ENCODE measurements at regions not wholly inside any gene's neighbourhood (a gene's known extent, or its start where the extent isn't known, plus 50 kb on each side); places are given as distances from the start of the nearest gene placed in this dataset.
A peak's percentile ranks its signal among the peaks of the same experiment; 100 is the strongest.

- H2AFZ ChIP-seq (ENCODE audit: low read depth): no peak overlapping the region
- H3K27ac ChIP-seq: no peak overlapping the region
- H3K4me1 ChIP-seq (ENCODE audit: low read depth, poor library complexity, severe bottlenecking): peaks cover 39% of the 10 kb centered on the region
These were observed 427.4 kb downstream of the UTRN start for GRCh38 chr6:144712541-144712940.

GRCh38 chr6:144714021-144714712 lies 429.0 kb downstream of the UTRN start:
- no peaks in the 10 kb centered on the region for H4K20me1 ChIP-seq (ENCODE audit: insufficient read depth)
- H2AFZ ChIP-seq (ENCODE audit: low read depth): no peak overlapping the region
- H3K9ac ChIP-seq: peak overlapping the region; percentile 41; the same call in 1 of the 2 replicates
- no peaks in the 10 kb centered on the region for H3K27me3 ChIP-seq (ENCODE audit: insufficient read depth, low read depth)
- H3K4me3 ChIP-seq (IDR thresholded peaks at IDR 0.05; ENCODE audit: insufficient read depth, low read depth, low read length): no peak overlapping the region
- H3K79me2 ChIP-seq (ENCODE audit: insufficient read depth, low read depth): no peaks in the 10 kb centered on the region
- peak overlapping the region; percentile 80; the same call in 1 of the 2 replicates for H3K27ac ChIP-seq
- no peak for TF ChIP-seq CTCF (conservative IDR thresholded peaks at IDR 0.05; ENCODE audit: low read depth, low read length)
- no peaks in the 10 kb centered on the region for H3K36me3 ChIP-seq (ENCODE audit: insufficient read depth)
- peak overlapping the region; percentile 82; the same call in 1 of the 2 replicates for H3K4me2 ChIP-seq
- peaks cover 37% of the 10 kb centered on the region for H3K4me1 ChIP-seq (ENCODE audit: low read depth, poor library complexity, severe bottlenecking)

More at GRCh38 chr6:144712541-144712940, 427.4 kb downstream of the UTRN start:
- no peaks in the 10 kb centered on the region for H3K27me3 ChIP-seq (ENCODE audit: insufficient read depth, low read depth)
- no peak overlapping the region for H3K4me2 ChIP-seq
- H3K4me3 ChIP-seq (IDR thresholded peaks at IDR 0.05; ENCODE audit: insufficient read depth, low read depth, low read length): no peak overlapping the region
- no peaks in the 10 kb centered on the region for H3K36me3 ChIP-seq (ENCODE audit: insufficient read depth)
- no peaks in the 10 kb centered on the region for H4K20me1 ChIP-seq (ENCODE audit: insufficient read depth)
- H3K79me2 ChIP-seq (ENCODE audit: insufficient read depth, low read depth): no peaks in the 10 kb centered on the region
- no peak for TF ChIP-seq CTCF (conservative IDR thresholded peaks at IDR 0.05; ENCODE audit: low read depth, low read length)
- H3K9ac ChIP-seq: no peak overlapping the region

- H3K4me2 ChIP-seq: peak overlapping the region; percentile 82
- H4K20me1 ChIP-seq (ENCODE audit: insufficient read depth): no peaks in the 10 kb centered on the region
- no peaks in the 10 kb centered on the region for H3K36me3 ChIP-seq (ENCODE audit: insufficient read depth)
- H3K27ac ChIP-seq: peak overlapping the region; percentile 80
- peak overlapping the region; percentile 65; the same call in 1 of the 2 replicates for H2AFZ ChIP-seq (ENCODE audit: low read depth)
- peak overlapping the region; percentile 41; the same call in 1 of the 2 replicates for H3K9ac ChIP-seq
- H3K4me1 ChIP-seq (ENCODE audit: low read depth, poor library complexity, severe bottlenecking): peaks cover 37% of the 10 kb centered on the region
- no peak overlapping the region for H3K4me3 ChIP-seq (IDR thresholded peaks at IDR 0.05; ENCODE audit: insufficient read depth, low read depth, low read length)
- no peak for TF ChIP-seq CTCF (conservative IDR thresholded peaks at IDR 0.05; ENCODE audit: low read depth, low read length)
- H3K79me2 ChIP-seq (ENCODE audit: insufficient read depth, low read depth): no peaks in the 10 kb centered on the region
- H3K27me3 ChIP-seq (ENCODE audit: insufficient read depth, low read depth): no peaks in the 10 kb centered on the region
These were observed 430.2 kb downstream of the UTRN start for GRCh38 chr6:144715344-144715743.

GRCh38 chr6:144718431-144718830 lies 433.3 kb downstream of the UTRN start:
- peaks cover 37% of the 10 kb centered on the region for H3K4me1 ChIP-seq (ENCODE audit: low read depth, poor library complexity, severe bottlenecking)
- H3K9ac ChIP-seq: no peak overlapping the region
- H3K36me3 ChIP-seq (ENCODE audit: insufficient read depth): no peaks in the 10 kb centered on the region
- H3K79me2 ChIP-seq (ENCODE audit: insufficient read depth, low read depth): no peaks in the 10 kb centered on the region
- no peaks in the 10 kb centered on the region for H3K27me3 ChIP-seq (ENCODE audit: insufficient read depth, low read depth)
- H4K20me1 ChIP-seq (ENCODE audit: insufficient read depth): no peaks in the 10 kb centered on the region
- H3K27ac ChIP-seq: no peak overlapping the region
- no peak overlapping the region for H3K4me3 ChIP-seq (IDR thresholded peaks at IDR 0.05; ENCODE audit: insufficient read depth, low read depth, low read length)
- no peak overlapping the region for H2AFZ ChIP-seq (ENCODE audit: low read depth)
- H3K4me2 ChIP-seq: no peak overlapping the region
- no peak for TF ChIP-seq CTCF (conservative IDR thresholded peaks at IDR 0.05; ENCODE audit: low read depth, low read length)

Measured in KMS-11 (cell line).